ENCODE measurements at regions not wholly inside any gene's neighbourhood (a gene's known extent, or its start where the extent isn't known, plus 50 kb on each side); places are given as distances from the start of the nearest gene placed in this dataset.
"Not testable (repeated sequence)": the region's sequence is repeated elsewhere in the genome, so short reads cannot be mapped to it uniquely, and the experiment has no call there.

- DNase-seq (ENCODE audit: low spot score) = no peak
Measured at GRCh38 chr6:90463359-90463758, 123.5 kb downstream of the MAP3K7 start.

DNA sequence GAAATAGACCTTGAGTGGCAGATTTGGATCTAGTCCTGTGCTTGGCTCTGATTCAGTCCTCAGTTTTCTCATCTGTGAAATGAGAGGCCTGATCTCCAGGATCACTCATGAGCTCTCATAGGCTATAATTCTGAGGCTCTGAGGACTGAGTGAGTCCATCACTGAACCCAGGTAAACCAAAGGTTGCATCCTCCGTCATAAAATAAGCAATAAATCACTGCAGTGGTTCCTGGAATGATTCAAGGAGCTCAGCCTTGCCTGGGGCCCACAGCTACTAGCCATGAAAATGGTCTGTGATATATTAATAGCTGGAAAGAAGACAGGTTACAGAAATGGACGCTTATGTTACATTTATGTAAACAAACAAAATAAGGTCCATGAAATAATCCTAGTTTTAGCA lies 124.8 kb downstream of the MAP3K7 start:
- DNase-seq (ENCODE audit: low spot score) = no peak

GRCh38 chr6:90461383-90461782 lies 125.5 kb downstream of the MAP3K7 start:
- no peak for DNase-seq (ENCODE audit: low spot score)

DNA sequence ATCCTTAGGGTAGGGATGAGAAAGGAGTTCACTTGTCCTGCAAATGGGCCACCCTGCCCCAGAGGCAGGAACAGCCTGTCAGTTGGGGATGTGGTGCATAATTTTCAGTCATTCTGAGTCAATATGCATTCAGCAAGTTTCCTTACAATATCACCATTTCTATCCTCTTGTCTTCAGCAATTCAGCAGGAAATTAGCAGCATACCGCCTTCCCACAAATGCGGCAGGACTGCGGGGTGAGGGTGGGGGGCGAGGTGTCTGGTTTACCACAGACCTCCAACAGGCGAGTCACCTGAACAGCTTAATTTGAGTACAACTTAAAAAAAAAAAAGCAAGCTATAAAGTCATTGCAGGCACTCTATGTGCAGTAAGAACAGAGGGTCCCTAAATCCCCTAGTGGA lies 126.8 kb downstream of the MAP3K7 start:
- DNase-seq (ENCODE audit: low spot score) = no peak

GRCh38 chr6:90459225-90459758 lies 127.6 kb downstream of the MAP3K7 start:
- DNase-seq (ENCODE audit: low spot score) = no peak

GRCh38 chr6:90458353-90459224 lies 128.3 kb downstream of the MAP3K7 start:
- DNase-seq (ENCODE audit: low spot score) = no peak

DNA sequence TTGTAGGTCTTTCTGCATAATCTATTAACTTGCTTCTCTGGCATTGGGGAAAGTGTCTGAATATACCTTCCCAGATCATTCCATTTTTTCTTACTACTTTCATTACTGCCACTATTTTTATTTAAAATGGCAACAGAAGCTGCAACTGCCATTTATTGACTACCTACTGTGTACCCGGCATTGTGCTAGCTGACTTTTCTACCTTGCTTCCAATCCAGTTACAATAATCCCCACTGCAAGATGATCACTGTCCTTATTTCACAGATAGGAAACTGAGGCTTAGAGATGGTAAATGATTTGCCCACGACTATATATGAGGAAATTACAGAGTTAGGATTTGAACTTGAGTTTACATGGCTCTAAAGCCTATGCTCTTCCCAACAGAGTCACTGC lies 129.0 kb downstream of the MAP3K7 start:
- no peak for DNase-seq (ENCODE audit: low spot score)

GRCh38 chr6:90456997-90457866 lies 129.6 kb downstream of the MAP3K7 start:
- DNase-seq (ENCODE audit: low spot score) = not testable (repeated sequence)

GRCh38 chr6:90456001-90456400 lies 130.9 kb downstream of the MAP3K7 start:
- no peak for DNase-seq (ENCODE audit: low spot score)

- DNase-seq (ENCODE audit: low spot score) = no peak
Measured at GRCh38 chr6:90454836-90455427, 131.9 kb downstream of the MAP3K7 start.

GRCh38 chr6:90450268-90450953 lies 136.5 kb downstream of the MAP3K7 start:
- no peak for DNase-seq (ENCODE audit: low spot score)

- DNase-seq (ENCODE audit: low spot score) = no peak
Measured at GRCh38 chr6:90449311-90449710, 137.6 kb downstream of the MAP3K7 start.

- no peak for DNase-seq (ENCODE audit: low spot score)
Measured at GRCh38 chr6:90448836-90449235, 138.0 kb downstream of the MAP3K7 start.

GRCh38 chr6:90446164-90446563 lies 140.7 kb downstream of the MAP3K7 start:
- no peak for DNase-seq (ENCODE audit: low spot score)

DNA sequence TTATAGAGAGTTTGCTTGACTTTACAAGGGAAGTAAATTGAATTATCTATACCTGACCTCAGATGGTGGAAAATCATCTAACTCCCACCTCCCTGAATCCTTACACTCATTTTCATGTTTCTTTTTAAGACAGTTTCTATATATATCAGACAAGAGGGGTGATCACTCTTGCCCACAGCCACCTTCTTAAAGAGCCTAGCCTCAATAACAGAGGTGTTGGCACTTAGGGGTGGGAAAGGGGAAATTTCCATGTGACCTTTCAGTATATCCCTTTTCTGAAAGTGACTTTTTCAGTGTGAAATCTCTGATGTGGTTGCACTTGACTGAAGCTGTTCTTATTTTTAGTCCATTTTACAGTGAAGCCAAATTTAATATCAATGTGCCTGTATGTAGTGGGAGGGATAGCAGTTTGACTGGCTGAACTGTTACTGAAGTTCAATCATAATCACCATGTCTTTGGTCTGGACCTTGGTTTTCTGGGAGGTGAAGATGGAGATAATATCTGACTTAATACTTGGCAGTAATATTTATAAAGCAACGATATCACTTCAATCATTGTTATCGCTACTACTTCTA lies 141.3 kb downstream of the MAP3K7 start:
- no peak for DNase-seq (ENCODE audit: low spot score)

DNA sequence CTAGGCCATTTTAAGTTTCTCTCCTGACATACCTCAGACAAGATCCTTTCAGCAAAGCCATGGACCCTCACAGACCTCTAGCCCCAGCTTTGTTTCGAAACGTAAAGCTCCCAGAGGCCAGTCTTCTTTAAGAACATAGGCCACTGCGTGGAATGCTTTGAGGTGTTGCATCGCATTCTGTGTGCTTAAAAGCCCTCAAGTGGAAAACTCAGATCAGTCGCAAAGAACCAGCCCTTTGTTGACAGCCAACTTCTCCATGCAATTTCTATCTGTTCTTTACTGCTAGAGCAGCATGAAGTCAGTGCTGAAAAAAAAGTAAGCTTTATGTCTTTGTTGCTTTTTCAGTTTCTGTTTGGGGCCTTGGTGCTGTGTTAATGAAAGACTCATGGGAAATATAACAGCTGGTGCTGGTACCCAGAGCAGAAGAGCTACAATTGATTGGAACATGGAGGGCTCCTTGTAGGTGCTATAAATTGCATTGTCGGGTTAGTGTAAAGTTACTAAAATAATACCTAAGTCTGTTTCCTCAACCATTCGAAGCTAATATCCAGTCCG lies 142.6 kb downstream of the MAP3K7 start:
- DNase-seq (ENCODE audit: low spot score) = no peak

GRCh38 chr6:90442366-90442765 lies 144.5 kb downstream of the MAP3K7 start:
- no peak for DNase-seq (ENCODE audit: low spot score)

DNA sequence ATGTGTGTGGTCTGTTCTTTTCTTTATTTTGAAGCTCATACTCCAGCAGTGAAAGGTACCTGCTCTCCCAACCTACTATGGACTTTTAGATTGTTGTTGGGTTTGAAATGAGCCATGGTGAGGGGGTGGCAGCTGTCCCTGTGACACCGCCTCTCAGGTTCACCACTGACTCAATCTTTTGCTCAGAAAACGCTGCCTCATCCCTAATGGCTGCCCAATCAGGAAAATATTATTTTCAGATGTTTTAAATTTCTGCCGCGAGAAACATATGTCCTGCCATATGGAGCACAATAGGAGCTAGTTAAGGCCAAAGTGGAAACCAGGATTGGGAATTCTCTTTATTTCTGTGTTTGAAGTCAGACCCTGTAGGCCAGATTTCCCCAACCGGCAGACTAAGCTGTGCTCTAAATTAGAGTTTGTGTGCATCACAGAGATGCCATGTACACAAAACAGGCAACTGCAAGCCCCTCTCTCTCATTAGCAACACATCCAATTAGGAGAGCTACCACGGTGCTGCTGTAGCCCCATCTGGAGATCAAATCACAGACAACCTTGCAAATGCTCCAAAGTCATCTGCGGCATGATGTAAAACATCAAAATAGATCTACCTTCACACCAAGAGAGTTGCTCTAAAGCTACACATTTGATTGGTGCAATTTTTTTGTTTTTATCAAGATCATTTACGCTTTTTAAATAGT lies 144.1 kb upstream of the BACH2 start:
- no peak for DNase-seq (ENCODE audit: low spot score)

- no peak for DNase-seq (ENCODE audit: low spot score)
Measured at GRCh38 chr6:90439586-90439985, 142.9 kb upstream of the BACH2 start.

- no peak for DNase-seq (ENCODE audit: low spot score)
Measured at GRCh38 chr6:90436403-90436802, 139.8 kb upstream of the BACH2 start.

All from GM03348 (cell line).